SK-N-MC (cell line): ENCODE measurements at regions not wholly inside any gene's neighbourhood (a gene's known extent, or its start where the extent isn't known, plus 50 kb on each side); places are given as distances from the start of the nearest gene placed in this dataset.

Experiments
- DNase-seq: peaks from one replicate; pipeline ENCODE4 v3.0.0-alpha.2; 2011; ENCODE audit warnings: low read depth, low spot score
- H3K27ac ChIP-seq: fragments of 200-600 bp; sonication (generic); 2 replicates; pipeline ENCODE4 v1.5.1; 2016; ENCODE audit warnings: mixed run types
- H3K36me3 ChIP-seq: fragments of 200-600 bp; sonication (generic); 2 replicates; pipeline ENCODE4 v1.6.1; 2017; ENCODE audit warnings: antibody characterized with exemption, low read length, mixed read lengths; ENCODE audit not compliant: insufficient read depth
- H3K4me3 ChIP-seq: fragments of 200-600 bp; sonication (generic); 2 replicates; pipeline ENCODE4 v1.5.1; 2016
- H3K9ac ChIP-seq: fragments of 200-600 bp; sonication (generic); 2 replicates; pipeline ENCODE4 v1.8.0; 2017; ENCODE audit warnings: mixed run types, mixed read lengths; ENCODE audit not compliant: insufficient read length
- H3K9me3 ChIP-seq: fragments of 200-600 bp; sonication (generic); 2 replicates; pipeline ENCODE4 v1.6.1; 2017; ENCODE audit warnings: low read depth, mild to moderate bottlenecking, antibody characterized with exemption, low read length, moderate library complexity, mixed read lengths
- EZH2 ChIP-seq: fragments of 200-600 bp; sonication (generic); IDR thresholded peaks from one replicate; pipeline ENCODE4 v1.6.1; 2017; ENCODE audit warnings: antibody characterized with exemption
- FOXP2 ChIP-seq: optimal IDR thresholded peaks from 2 replicates; pipeline ENCODE3; 2011; ENCODE audit warnings: mild to moderate bottlenecking, moderate library complexity; ENCODE audit not compliant: insufficient read depth; ENCODE audit errors: extremely low read length, control extremely low read depth
- POLR2AphosphoS5 ChIP-seq: IDR thresholded peaks from 2 replicates; pipeline ENCODE4 v1.6.1; 2012; ENCODE audit warnings: mild to moderate bottlenecking, low read depth, low read length, borderline replicate concordance

DNA sequence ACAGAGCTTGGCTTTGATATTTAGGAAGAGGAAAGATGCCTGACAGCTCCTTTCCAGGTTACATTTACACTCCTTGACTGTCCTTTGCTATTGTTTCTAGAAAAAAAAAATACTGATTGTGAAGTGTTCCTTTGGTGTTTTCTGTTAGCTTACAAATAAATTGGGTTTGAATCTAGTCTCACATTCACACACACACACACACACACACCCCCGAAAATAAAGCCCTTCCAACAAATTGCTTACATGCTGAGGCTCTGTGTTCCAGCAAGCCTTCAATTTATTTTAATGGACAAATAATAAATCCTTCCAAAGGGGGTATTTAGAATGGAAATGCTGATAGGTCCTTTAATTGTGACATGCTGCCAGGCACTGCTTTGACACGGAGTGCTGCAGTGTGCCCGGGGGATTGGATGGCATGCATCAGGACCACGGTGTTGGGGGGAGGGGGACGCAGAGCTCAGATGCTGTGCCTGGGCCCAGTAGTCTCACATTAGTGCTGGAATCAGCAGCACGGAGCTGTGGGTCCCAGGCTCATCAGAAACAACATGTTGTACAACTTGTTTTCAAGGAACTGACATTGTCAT is 199.9 kb downstream of the CD83 start:
- Histone ChIP-seq H3K9me3 (no peaks in the 10 kb centered on the region), H3K36me3 (no peaks in the 10 kb centered on the region), H3K27ac (no peak overlapping the region), H3K9ac (no peak overlapping the region), H3K4me3 (no peak overlapping the region)
- no peak for TF ChIP-seq POLR2AphosphoS5
- TF ChIP-seq FOXP2 = no peak
- no peak for TF ChIP-seq EZH2
- DNase-seq = no peak

GRCh38 chr6:14320332-14320731 is 202.8 kb downstream of the CD83 start:
- Histone ChIP-seq H3K9me3 (no peaks in the 10 kb centered on the region), H3K4me3 (no peak overlapping the region), H3K9ac (no peak overlapping the region), H3K27ac (no peak overlapping the region), H3K36me3 (no peaks in the 10 kb centered on the region)
- TF ChIP-seq POLR2AphosphoS5 (no peak), EZH2 (no peak)
- no peak for DNase-seq

DNA sequence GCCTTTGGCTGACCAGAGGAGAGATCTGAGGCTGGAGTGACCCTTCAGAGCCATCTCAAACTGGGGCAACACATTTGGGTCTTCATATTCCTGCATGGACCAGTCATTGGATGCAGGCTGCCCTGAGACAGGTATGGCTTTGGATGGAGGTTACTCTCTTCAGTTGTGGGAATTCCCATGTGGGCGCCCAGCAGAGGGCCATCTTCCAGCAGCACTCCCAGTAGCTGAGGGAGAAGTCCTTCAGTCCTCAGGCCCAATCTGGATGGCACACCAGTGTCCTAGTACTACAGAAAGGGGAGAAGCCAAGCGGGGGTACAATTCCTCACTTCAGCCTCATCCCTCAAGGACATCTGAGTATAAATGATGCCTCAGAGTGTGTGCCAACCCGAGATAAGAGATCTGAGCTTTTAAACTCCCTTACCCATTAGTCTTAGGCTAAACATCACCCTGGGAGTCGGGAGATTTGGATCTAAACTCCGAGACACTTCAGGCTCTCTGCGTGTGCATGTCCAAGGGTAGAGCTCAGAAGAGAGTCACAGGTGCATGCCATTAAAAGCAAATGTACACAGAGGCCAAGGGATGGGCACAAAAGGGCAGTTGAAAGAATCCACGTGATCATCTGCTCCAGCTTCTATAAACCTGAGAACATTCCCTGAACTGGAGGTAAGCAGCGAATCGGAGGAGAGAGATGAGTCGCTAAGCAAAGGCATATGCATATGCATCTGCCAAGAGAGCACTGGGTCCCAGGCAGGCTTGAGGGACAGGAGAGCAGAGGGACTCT is 204.6 kb downstream of the CD83 start:
- Histone ChIP-seq H3K9ac (no peak overlapping the region), H3K36me3 (no peaks in the 10 kb centered on the region), H3K9me3 (no peaks in the 10 kb centered on the region), H3K4me3 (no peak overlapping the region), H3K27ac (no peak overlapping the region)
- DNase-seq = no peak
- no peak for TF ChIP-seq FOXP2
- TF ChIP-seq POLR2AphosphoS5 = no peak
- TF ChIP-seq EZH2 = no peak

- no peak overlapping the region for H3K9ac ChIP-seq
- H3K36me3 ChIP-seq = no peaks in the 10 kb centered on the region
- DNase-seq = no peak
- no peak for TF ChIP-seq EZH2
- no peak for TF ChIP-seq FOXP2
- TF ChIP-seq POLR2AphosphoS5 = no peak
- no peak overlapping the region for H3K4me3 ChIP-seq
- no peaks in the 10 kb centered on the region for H3K9me3 ChIP-seq
- H3K27ac ChIP-seq = no peak overlapping the region
Observed at GRCh38 chr6:14322841-14323240, 205.3 kb downstream of the CD83 start.

- H3K9me3 ChIP-seq = no peaks in the 10 kb centered on the region
- H3K9ac ChIP-seq = no peak overlapping the region
- no peak overlapping the region for H3K27ac ChIP-seq
- no peaks in the 10 kb centered on the region for H3K36me3 ChIP-seq
- no peak for TF ChIP-seq POLR2AphosphoS5
- no peak for TF ChIP-seq FOXP2
- no peak for TF ChIP-seq EZH2
- no peak overlapping the region for H3K4me3 ChIP-seq
- DNase-seq = no peak
Observed at GRCh38 chr6:14326774-14327173, 209.2 kb downstream of the CD83 start.

DNA sequence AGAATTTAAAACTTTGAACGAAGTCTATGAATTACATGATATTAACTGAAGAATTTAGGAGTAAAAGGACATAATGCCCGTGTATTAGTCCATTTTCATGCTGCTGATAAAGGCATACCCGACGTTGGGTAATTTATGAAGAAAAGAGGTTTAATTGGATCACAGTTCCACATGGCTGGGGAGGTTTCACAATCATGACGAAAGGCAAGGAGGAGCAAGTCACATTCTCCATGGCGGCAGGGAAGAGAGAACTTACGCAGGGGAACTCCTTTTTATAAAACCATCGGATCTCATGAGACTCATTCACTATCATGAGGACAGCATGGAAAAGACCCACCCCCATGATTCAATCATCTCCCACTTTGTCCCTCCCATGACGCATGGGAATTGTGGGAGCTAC is 210.6 kb downstream of the CD83 start:
- TF ChIP-seq EZH2 (no peak), POLR2AphosphoS5 (no peak), FOXP2 (no peak)
- no peak for DNase-seq
- Histone ChIP-seq H3K36me3 (no peaks in the 10 kb centered on the region), H3K27ac (no peak overlapping the region), H3K4me3 (no peak overlapping the region), H3K9ac (no peak overlapping the region), H3K9me3 (no peaks in the 10 kb centered on the region)

GRCh38 chr6:14333556-14334305 is 216.2 kb downstream of the CD83 start:
- DNase-seq = no peak
- TF ChIP-seq EZH2 (no peak), FOXP2 (no peak), POLR2AphosphoS5 (no peak)
- H3K9ac ChIP-seq = no peak overlapping the region
- no peak overlapping the region for H3K4me3 ChIP-seq
- no peaks in the 10 kb centered on the region for H3K9me3 ChIP-seq
- H3K27ac ChIP-seq = no peak overlapping the region
- H3K36me3 ChIP-seq = no peaks in the 10 kb centered on the region

- Histone ChIP-seq H3K27ac (0 out of 2 replicates have a peak overlapping the region, but pooled peaks have one; percentile 32), H3K9me3 (no peaks in the 10 kb centered on the region), H3K4me3 (no peak overlapping the region), H3K9ac (no peak overlapping the region), H3K36me3 (no peaks in the 10 kb centered on the region)
- TF ChIP-seq EZH2 (no peak), FOXP2 (no peak), POLR2AphosphoS5 (no peak)
- DNase-seq = no peak
Observed at GRCh38 chr6:14335071-14335470, 217.5 kb downstream of the CD83 start.
